Testis (tissue), 2 donors: ENCODE measurements at regions not wholly inside any gene's neighbourhood (a gene's known extent, or its start where the extent isn't known, plus 50 kb on each side); places are given as distances from the start of the nearest gene placed in this dataset.

Experiments used
- CTCF ChIP-seq, 3 experiments: fragments of 450-650 bp in 2 of 3; fragments of 200-600 bp in 1 of 3; sonication (generic) in 1 of 3; IDR thresholded peaks; one replicate each; pipeline ENCODE4 v1.5.1; 2016 to 2019; ENCODE audit warnings: antibody characterized with exemption in 3 of 3, mild to moderate bottlenecking in 2 of 3, moderate library complexity in 1 of 3
- POLR2A ChIP-seq: fragments of 450-650 bp; IDR thresholded peaks from one replicate; pipeline ENCODE4 v1.6.1; 2017; ENCODE audit warnings: antibody characterized with exemption, mild to moderate bottlenecking, moderate library complexity

- TF ChIP-seq CTCF (IDR thresholded peaks at IDR 0.05) (no peak), POLR2A (no peak)
Measured at GRCh38 chr12:93008044-93008778, 79.1 kb upstream of the EEA1 start.
